Left renal cortex interstitium (tissue), 4 donors: ENCODE measurements at regions not wholly inside any gene's neighbourhood (a gene's known extent, or its start where the extent isn't known, plus 50 kb on each side); places are given as distances from the start of the nearest gene placed in this dataset.
"Not testable (repeated sequence)": the region's sequence is repeated elsewhere in the genome, so short reads cannot be mapped to it uniquely, and the experiment has no call there.

ENCODE experiments used
- DNase-seq, 4 donors: peaks; one replicate each; pipeline ENCODE4 v3.0.0-alpha.2; 2013; ENCODE audit warnings: low read depth in 4 of 4, low spot score in 2 of 4, missing footprints in 1 of 4

DNA sequence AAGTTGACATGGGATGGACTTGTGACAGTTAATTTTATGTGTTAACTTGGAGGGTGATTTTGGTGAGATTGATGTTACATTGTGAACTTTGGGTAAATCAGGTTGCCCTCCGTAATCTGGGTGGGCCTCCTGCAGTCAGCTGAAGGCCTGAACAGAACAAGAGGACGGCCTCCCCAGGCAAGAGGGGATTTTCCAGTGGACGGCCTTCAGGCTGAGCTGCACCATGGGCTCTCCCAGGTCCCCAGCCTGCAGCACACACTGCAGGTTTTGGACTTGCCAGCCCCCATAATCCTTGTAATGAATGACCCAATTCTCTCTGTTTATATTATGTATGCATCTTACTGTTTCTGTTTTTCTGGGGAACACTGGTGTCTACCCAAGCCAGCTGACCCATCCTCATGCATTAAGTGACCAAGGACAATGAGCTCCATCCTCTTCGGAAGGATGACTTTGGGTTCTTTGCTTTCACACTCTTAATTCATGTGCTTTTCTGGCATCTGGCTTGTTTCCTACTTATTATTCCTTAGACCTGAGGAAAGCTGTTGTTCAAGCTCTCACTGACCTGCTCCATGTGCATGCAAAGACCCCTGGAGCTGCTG lies 64.2 kb downstream of the DACT2 start:
- DNase-seq: no peak

GRCh38 chr6:168252267-168252666 lies 67.3 kb downstream of the DACT2 start:
- DNase-seq: no peak

- DNase-seq: no peak
Observed at GRCh38 chr6:168250250-168250649, 69.3 kb downstream of the DACT2 start.

GRCh38 chr6:168249746-168250145 lies 69.8 kb downstream of the DACT2 start:
- no peak for DNase-seq

- no peak for DNase-seq
Observed at GRCh38 chr6:168248148-168248620, 71.4 kb downstream of the DACT2 start.

DNA sequence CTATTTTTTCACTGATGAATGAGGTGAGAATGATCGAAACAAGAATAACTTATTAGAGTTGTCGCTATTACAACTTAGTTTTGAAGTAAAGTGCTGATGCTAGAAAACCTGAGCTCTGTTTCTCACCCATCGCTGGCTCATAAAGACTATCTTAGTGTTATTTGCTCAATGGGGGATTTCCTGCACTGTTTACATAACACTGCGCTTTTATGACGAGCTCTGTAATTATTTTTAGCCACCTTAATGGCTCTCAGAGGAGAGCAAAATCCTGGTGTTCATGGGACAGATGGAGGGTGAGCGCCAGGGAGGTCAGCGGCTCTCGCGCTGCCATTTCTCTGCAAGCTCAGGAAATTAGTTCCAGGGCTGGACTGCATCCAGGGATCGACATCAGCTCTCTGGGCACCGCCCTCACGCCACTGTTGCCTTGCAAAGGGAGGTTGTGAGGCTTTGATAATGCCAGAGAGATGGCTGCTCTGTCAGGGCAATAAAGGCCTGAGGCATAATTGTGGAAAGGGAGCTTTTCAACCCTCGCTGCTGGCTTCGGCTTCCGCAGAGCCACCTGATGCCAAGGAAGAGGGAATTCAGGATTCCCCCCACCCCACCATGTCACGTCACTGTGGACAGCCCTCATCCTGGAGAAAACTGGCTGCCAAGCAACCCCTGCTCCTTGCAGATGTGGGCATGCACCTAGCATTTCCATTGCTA lies 72.0 kb downstream of the DACT2 start:
- no peak for DNase-seq

DNA sequence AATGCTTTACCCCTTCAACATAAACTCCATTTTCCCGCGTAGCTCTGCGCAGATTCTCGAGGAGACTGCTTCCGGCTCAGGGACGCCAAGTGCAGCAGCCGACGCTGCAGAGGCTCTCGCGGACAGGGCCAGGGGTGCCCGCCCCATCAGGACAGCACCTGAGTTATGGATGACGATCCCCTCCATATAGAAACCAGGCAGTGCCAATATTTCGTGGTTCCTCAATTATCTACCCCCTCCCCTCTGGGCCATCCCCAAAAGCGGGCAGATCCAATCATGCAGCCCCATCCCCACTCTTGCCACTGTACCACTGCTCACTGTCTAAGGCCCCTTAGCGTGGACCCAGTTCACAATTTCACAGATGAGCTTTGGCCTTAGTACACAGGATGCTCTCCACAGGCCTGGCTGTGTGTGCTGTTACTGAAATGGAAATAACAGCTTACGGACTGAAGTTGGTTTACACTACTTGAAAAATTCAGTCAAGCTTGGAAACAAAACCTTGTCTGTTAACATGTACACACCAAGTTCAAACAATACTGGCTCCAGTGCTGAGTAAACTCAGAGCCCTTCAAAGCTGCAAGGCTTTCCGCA lies 74.5 kb downstream of the DACT2 start:
- no peak for DNase-seq

DNA sequence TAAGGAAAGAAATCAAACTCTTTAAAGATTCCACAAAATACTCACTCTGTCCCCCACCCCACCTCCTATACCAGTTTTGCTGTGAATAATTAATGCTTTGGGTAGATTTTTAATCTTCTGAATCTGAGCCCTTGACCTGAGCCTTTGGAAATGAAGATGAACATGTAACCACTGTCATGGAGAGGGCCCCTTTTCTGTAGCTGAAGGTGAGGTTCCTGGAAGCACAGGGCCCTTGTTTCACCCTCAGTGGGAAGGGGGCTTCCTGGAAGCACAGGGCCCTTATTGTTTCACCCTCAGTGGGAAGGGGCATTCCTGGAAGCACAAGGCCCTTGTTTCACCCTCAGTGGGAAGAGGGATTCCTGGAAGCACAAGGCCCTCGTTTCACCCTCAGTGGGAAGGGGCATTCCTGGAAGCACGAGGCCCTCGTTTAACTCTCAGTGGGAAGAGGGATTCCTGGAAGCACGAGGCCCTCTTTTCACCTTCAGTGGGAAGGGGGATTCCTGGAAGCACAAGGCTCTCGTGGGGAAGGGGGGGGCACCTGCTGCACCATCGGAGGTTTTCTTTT lies 75.7 kb downstream of the DACT2 start:
- no peak for DNase-seq

GRCh38 chr6:168242940-168243225 lies 76.7 kb downstream of the DACT2 start:
- DNase-seq: no peak

DNA sequence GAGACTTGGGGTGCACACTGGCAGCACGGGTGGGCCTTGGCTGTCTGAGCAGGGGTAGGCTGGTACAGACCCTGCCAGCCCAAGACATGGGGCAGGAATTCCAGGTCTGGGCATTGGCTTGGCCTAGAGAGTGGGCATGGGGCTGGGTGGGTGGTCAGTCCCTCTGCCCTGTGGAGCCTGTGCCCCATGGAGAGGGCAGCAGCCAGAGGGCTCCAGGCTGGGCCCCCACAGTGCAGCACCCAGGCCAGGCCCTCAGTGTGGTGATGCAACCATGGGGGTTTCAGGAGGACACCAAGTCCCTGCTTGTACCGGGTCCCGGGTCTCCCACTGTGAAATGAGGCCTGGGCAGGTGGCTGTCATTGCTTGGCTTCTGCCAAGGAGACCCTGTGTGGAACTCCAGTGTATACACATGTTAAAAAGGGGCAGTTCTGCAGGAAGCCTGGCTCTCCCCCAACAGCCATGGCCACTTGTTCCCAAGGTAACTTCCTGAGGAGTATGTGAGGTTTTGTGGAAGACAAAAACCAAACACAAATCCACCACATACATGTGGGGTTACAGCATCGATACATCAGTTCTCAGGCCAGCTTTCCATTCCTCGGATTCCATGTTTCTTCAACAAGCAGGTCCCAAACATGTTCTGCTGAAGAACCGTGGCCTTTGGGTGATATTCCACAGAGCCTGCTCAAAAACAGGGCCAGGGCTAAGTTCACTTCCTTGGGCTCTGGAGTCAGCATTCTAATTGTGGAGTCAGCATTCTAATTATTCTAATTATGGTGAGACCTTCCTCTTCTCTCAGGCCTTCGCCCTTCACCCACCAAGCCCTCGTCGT lies 77.3 kb downstream of the DACT2 start:
- no peak for DNase-seq

- DNase-seq: no peak
Observed at GRCh38 chr6:168240160-168240559, 79.4 kb downstream of the DACT2 start.

DNA sequence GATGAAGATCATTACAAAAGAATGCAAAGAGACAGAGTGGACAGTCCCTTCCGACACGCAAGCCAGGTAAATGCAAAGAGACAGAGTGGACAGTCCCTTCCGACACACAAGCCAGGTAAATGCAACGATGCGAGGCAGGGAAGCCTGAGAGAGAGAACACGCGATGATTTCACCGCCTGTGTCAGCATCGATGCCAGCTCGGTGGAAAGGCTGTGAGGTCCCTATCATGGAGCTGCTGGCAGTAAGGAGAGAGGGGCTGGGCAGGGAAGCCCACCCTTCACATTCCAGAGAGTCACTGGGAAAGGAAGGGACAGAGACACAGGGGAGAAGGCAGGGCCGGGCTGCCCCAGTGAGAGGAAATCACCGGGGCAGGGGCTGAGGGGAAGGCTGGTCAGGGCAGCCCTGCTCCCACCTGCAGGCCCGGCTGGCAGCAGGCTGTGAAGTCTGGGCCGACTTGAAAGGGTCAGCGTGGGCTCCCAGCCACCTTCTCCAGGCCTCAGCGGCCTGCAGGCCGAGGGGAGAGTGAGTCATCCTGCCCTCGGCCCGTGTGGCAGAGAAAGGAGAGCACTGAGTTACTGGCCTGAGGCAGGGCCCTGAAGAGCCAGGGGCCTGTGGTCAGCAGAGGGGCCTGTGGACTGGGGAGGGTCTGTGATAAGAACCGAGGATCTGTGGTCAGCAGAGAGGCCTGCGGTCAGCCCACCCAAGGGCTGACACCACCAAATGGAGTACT lies 80.4 kb downstream of the DACT2 start:
- no peak for DNase-seq

DNA sequence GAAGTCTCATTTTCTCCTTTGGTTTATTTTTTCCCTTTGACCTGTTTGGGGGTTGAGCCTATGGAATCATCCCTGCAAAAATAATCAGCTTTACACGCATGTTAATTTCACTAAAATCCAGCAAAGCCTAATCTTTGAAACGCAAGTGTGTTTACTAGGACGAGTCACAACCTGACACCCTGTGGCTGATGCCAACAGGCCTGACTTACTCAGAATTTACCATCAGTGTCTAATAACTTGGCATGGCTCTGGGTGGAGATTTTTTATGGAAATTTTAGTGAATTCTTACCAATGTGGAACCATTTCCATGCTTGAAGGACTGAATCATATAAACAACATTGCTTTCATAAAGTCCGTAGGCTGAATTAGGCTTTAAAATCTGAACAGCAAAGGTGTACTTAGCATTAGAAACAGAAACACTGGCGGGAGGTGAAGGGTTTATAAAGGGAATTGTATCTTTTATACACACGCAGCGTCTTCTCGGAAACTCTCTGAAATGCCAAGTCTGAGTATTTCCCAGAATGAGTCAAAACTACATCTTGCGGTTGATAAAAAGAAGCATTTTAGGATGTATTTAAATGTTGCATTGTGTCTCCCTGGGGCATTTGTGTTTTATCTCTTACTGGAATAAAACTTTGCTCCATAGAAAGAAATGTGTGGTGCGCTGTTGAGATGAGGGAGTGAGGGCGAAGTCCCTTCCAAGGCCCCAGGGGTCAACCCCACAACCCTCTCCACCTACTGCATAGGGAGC lies 81.2 kb downstream of the DACT2 start:
- no peak for DNase-seq

DNA sequence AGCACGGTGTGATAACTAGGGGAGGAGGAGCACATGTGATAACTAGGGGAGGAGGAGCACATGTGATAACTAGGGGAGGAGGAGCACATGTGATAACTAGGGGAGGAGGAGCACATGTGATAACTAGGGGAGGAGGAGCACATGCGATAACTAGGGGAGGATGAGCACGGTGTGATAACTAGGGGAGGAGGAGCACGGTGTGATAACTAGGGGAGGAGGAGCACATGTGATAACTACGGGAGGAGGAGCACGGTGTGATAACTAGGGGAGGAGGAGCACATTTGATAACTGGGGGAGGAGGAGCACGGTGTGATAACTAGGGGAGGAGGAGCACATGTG lies 85.7 kb downstream of the DACT2 start:
- not testable (repeated sequence) for DNase-seq

DNA sequence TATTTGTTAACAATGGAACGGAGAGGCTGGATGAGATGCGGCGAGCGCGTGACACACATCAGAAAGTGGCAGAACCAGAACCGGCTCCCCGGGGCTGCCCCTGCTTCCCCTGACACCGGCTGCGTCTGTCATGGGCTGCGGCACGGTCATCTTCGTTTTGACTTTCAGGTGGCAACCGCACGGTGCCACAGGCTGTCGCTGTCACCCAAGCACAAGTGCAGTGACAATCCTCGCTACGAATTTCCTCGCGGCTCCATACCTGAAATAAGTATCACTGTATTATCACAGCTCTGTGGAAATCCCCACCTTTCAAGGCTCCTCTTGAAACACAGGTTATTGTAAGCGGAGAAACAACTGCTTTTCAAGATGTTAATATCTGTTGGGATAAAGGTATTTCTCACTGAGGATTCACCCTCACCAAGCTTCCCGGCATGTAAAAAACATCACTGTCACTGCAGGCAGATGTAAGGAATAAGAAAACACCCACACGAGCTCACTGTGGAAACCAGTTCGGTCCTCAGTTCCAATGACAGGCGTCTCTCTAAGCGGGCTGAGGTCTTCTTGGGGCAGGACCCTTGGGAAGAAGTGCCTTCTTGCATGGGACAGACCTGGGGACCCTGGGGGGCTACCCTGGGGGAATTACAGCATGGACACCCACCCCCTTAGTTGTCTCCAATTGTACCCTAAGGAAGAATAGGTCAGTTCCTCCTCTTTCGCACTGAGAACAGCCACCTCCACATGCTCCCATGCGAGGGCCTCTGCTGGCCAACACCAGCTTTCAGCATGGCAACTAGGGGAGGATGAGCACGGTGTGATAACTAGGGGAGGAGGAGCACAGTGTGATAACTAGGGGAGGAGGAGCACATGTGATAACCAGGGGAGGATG lies 86.3 kb downstream of the DACT2 start:
- no peak for DNase-seq

GRCh38 chr6:168232528-168232927 lies 87.0 kb downstream of the DACT2 start:
- no peak for DNase-seq

- no peak for DNase-seq
Observed at GRCh38 chr6:168232062-168232461, 87.5 kb downstream of the DACT2 start.

DNA sequence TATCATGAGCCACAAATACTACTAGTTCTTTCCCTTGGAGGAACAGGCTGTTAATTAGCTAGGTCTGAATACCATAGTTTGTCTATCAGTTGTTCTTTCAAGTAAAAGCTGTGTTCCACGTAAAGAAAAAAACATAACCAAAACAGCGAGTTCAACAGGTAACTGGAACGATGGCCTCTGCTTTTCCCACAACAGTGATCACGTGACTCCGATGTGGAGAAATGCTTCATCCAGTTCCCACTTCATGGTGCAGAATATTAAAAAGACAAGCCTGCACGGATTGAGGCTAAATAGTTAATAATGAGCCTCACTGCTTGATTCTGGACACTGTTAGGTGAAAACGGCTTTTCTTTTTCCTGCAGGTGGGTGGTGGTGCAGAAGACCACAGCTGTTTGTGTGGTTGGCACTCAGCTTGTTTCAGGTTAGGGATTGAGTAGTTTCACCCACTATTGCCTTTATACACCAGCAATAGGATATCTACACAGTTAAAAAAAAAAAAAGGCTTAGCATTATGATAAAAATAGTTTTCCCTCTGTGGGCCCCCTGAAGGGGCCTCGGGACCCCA lies 88.1 kb downstream of the DACT2 start:
- no peak for DNase-seq

- DNase-seq: no peak
Observed at GRCh38 chr6:168229368-168229752, 90.2 kb downstream of the DACT2 start.
